Hematopoietic multipotent progenitor cell (in vitro differentiated cells): ENCODE measurements at regions not wholly inside any gene's neighbourhood (a gene's known extent, or its start where the extent isn't known, plus 50 kb on each side); places are given as distances from the start of the nearest gene placed in this dataset.

Experiments used
- DNase-seq, 3 donors: peaks; one replicate each; pipeline ENCODE4 v3.0.0-alpha.2; 2011 to 2015; ENCODE audit warnings: low read depth in 2 of 3, low spot score in 2 of 3

DNA sequence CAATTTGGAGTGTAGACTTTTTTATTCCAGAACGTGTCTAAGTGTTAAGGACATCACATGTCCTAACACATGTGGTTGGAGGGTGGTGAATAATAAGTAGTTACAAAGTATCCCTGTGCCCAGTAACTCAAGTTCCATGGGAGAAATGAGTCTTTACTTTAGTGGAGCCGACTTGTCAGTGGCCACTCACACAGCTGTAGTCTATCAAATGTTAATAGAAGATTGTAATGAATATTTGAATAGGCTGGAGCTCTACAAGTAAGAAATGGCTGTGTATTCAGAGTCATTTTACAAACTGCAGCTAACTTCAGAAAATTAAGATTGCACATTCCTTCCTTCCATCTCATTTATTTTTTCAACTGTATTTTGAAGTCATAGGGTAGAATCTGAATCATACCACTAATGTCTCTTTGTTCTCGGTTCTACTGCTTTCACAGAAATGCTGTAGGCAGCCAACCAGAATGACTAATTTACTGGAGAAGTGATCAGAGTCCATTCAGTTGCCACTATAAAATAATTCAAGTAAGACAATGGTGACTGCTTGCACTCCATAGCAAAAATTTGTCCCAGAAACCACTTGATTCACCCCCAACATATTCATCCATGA lies 394.8 kb downstream of the NR2F1-AS1 start:
- no peak for DNase-seq

- DNase-seq, result no peak
These were observed 397.0 kb downstream of the NR2F1-AS1 start for GRCh38 chr5:93184041-93184440.

DNA sequence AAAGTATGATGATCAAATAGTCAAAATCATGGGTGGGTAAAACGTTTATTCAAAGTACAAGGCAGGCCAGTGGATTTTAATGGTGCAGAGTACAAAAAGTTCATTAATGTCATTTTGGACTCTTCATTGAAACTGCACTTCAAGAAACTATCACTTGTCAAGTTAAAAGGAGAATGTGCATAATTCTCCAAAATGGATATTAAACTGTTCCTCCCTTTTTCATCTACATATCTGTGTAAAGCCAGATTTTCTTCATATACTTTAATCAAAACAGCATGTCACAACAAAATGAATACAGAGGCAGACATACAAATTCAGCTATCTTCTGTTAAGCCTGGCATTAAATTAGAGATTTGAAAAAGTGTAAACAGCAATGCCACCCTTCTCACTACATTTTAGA lies 401.6 kb downstream of the NR2F1-AS1 start:
- DNase-seq, result no peak

- no peak for DNase-seq
These were observed 406.1 kb downstream of the NR2F1-AS1 start for GRCh38 chr5:93174930-93175329.

GRCh38 chr5:93165559-93165958 lies 415.5 kb downstream of the NR2F1-AS1 start:
- DNase-seq, result no peak

DNA sequence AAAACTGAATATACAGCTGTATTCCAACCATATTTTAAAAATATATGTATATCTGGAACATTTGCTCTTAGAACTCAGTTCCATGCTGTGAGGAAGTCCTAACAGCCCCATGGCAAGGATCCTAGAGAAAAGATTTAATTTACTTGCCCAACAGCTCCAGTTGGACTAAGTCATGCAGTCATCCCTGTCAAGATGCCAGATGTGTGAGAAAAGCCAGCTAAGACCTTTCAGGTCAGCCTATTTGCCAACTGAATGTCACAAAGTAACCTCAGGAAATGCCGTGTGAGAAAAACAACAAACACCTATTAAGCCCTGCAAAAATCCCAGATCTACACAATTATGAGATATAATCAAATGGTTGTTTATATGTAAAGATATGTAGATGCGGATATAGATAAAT lies 416.3 kb downstream of the NR2F1-AS1 start:
- no peak for DNase-seq

GRCh38 chr5:93163010-93163663 lies 417.9 kb downstream of the NR2F1-AS1 start:
- no peak for DNase-seq

- DNase-seq, result no peak
These were observed 419.1 kb downstream of the NR2F1-AS1 start for GRCh38 chr5:93161661-93162654.

DNA sequence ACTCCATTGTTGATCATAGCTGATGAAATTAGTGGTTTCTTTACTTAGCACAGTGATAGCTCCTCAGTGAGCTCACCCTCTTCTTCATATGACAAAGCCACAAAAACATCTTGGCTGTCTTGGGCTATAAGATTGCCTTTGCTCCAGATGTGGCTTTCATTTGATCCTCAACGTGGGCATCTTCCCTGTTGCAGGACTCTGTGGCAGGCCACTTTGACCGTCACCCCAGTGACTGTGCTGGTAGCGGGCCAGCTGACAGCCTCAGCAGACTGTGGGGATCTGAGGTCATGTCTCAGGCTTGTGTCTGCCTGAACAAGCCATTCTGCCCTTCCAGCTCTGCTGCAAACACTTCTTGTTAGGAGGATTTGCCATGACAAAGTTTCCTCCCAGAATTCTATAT lies 422.2 kb downstream of the NR2F1-AS1 start:
- no peak for DNase-seq

GRCh38 chr5:93156566-93156965 lies 424.5 kb downstream of the NR2F1-AS1 start:
- DNase-seq, result no peak

DNA sequence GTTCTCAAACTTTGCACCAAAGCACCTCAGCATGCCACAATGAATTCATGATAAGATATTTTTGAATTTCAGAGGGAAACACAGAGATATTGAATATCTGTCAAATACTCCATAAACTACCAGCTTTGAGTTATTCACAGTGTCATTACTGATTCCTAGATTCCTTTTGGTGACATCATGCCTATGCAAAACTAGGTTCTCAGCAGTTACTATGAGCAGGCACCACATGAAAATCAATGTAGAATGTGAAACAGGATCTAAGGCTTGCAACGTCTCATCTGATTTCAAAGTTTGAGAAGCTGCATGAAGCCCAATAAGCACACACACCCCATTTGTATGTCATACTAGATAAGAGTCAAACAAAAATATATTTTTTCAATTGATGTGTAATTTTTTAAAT lies 426.5 kb downstream of the NR2F1-AS1 start:
- DNase-seq, result no peak

DNA sequence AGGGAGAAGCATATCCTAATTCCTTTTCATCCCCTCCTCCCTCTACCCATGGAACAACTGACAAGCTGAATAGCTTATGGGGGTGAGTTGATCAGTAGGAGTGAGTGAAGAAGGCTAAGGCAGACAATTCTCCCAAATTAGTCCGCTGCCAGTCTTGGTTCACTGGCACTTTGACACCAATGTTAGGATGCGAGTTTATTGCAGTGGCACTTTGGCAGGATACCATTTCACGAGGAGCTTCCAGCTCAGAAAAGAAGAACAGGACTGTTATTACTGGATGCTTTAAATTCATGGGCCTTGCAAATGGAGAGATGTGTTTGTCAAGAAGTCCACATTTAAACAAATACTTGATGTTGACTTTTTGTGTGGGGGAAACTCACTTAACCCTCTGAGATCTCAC lies 427.6 kb downstream of the NR2F1-AS1 start:
- no peak for DNase-seq

GRCh38 chr5:93151896-93152295 lies 429.1 kb downstream of the NR2F1-AS1 start:
- DNase-seq, result no peak

DNA sequence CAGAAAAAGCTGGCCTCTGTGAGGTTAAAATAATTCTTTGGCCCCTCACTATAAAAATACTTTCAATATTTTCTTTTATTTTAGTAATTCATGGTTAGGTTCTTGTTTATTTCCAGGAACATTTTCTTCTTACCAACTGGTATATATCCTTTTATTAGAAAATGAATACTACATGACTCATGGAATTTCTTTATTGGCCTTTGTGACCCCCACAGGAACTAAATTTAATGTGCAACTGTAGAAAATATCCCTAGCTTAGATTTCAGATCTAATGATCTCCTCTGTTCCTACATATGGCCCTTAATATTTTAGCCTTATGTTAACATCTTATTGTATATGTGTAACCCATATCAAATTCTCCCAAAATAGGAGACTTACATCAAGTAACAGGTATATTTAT lies 429.9 kb downstream of the NR2F1-AS1 start:
- DNase-seq, result no peak

DNA sequence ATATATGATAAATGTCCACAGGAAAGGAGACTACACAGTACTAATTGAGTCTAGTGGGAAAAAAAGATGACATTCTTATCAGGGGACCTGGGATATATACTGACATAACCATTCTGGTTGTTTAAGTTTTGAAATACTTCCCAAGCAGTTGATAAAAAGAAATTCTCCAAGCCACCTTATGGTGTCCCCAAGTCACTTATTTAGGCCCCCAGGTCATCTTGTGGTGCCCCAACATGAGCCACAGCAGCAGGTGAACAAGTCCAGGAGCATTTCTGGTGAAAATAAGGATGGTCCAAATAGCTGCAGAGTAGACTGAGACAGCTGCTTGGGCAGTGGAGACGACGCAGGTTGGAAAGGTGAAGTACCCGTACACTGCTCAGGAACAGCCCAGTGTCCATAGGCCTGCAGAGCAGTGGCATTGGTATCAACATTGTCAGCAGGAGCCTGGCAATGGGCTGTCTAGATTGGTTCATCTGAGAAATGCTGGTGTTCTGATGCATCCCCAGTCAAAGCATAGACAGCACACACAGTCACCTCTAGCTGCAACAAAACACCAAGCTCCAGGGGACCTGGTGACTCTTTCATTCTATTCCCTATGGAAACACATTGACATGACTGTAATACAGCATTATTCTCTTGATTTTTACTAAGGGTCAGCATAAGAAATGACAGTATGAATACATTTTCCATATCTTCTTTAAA lies 430.6 kb downstream of the NR2F1-AS1 start:
- no peak for DNase-seq

DNA sequence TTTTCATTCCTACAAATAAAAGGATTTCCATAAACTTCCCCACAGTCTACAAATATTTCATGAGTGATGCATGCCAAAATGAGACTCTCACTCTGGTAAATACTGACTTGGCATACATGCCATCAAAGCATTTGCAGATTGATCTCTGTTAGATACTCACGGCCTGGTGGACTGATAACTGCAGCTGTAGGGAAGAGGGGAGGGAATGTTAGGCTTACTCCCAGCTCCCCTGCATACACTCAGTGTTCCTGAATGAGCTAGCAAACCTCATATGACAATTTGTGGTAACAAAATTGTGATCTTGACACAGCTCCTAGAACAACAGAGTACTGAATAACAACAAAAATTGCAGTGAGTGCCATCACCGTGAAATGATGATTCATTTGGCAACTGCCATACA lies 435.3 kb downstream of the NR2F1-AS1 start:
- DNase-seq, result no peak

DNA sequence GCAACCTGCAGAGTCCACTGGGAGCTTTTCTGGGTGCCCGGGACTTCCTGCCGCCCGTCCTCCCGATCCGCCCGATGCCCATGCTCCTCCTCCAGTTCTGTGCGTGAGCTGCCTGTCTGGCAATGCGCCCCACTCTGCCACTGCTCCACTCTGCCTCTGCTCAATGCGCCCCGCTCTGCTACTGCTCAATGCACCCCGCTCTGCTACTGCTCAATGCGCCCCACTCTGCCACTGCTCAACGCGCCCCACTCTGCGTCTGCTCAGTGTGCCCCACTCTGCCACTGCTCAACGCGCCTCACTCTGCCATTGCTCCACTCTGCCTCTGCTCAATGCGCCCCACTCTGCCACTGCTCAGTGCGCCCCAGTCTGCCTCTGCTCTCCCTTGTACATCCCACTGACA lies 436.0 kb downstream of the NR2F1-AS1 start:
- DNase-seq, result no peak

DNA sequence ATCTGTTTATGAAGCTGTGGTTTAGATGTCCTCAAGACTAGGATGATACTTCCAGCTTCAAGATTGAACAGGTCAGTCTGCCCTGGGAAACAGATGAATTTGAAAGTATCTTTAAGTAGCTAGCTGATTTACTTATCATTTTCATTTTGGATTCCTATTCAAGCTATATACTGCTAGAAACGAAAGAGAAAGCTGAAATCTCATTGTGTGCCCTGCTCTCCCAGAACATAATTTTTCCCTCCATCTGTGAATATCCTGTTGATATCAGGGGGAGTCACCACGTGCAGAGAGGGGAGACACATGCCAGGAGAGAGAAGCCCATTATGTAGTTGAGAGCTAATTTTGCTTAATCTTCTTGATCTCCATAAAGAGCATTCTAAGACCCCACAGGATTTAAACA lies 439.1 kb downstream of the NR2F1-AS1 start:
- no peak for DNase-seq

- DNase-seq, result no peak
These were observed 450.2 kb downstream of the NR2F1-AS1 start for GRCh38 chr5:93130624-93131490.

GRCh38 chr5:93126634-93127033 lies 454.4 kb downstream of the NR2F1-AS1 start:
- no peak for DNase-seq
